ENCODE measurements at regions not wholly inside any gene's neighbourhood (a gene's known extent, or its start where the extent isn't known, plus 50 kb on each side); places are given as distances from the start of the nearest gene placed in this dataset.

GRCh38 chr13:106172176-106172905 is 363.1 kb downstream of the EFNB2 start:
- no peaks in the 10 kb centered on the region for H3F3A ChIP-seq (ENCODE audit: insufficient read depth, low read length)
- no peaks in the 10 kb centered on the region for H3K9me2 ChIP-seq (ENCODE audit: low read depth, low read length)
- no peak overlapping the region for H3K4me2 ChIP-seq (ENCODE audit: low read length)
- H3K36me3 ChIP-seq (ENCODE audit: insufficient read depth, low read length) = no peaks in the 10 kb centered on the region
- H3K9me3 ChIP-seq (ENCODE audit: low read length) = no peaks in the 10 kb centered on the region
- no peak overlapping the region for H2AFZ ChIP-seq (ENCODE audit: low read length)
- no peaks in the 10 kb centered on the region for H3K27me3 ChIP-seq (ENCODE audit: insufficient read depth, low read length)
- TF ChIP-seq CTCF (IDR thresholded peaks at IDR 0.05; ENCODE audit: low read length) = no peak
- TF ChIP-seq EZH2 (IDR thresholded peaks at IDR 0.05; ENCODE audit: borderline replicate concordance, low read length) = no peak
- no peak overlapping the region for H3K27ac ChIP-seq (ENCODE audit: low read depth, low read length, poor library complexity, severe bottlenecking)
- no peaks in the 10 kb centered on the region for H3K4me1 ChIP-seq (ENCODE audit: insufficient read depth, low read length, severe bottlenecking)
- H4K20me1 ChIP-seq (ENCODE audit: insufficient read depth, low read length) = no peaks in the 10 kb centered on the region
- no peak overlapping the region for H3K4me3 ChIP-seq (ENCODE audit: low read depth, low read length, poor library complexity, severe bottlenecking)
- no peaks in the 10 kb centered on the region for H3K79me2 ChIP-seq (ENCODE audit: insufficient read depth, low read length)
- H3K9ac ChIP-seq (ENCODE audit: low read length) = no peak overlapping the region

DNA sequence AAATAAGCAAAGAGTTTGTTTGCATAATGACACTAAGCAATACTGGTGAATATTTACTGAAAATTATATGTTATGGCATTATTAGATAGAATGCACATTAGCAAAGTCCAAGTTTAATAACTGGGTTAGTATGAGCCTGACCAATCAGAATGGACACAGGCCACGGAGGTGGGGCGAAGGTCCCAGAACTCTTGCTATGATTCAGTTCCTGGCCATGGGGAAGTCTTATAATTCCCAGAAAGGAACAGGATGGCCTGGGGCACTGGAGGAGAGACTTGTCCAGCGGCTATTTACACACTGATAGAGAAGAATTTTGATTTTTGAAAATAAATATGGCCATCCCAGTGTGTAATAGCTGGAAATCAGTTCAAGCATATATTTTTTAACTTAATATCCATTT is 372.0 kb downstream of the EFNB2 start:
- Histone ChIP-seq H3K4me2 (ENCODE audit: low read length) (no peak overlapping the region), H2AFZ (ENCODE audit: low read length) (no peak overlapping the region), H3K4me3 (ENCODE audit: low read depth, low read length, poor library complexity, severe bottlenecking) (no peak overlapping the region), H3K9me3 (ENCODE audit: low read length) (no peaks in the 10 kb centered on the region), H3K9me2 (ENCODE audit: low read depth, low read length) (no peaks in the 10 kb centered on the region), H3K4me1 (ENCODE audit: insufficient read depth, low read length, severe bottlenecking) (no peaks in the 10 kb centered on the region), H4K20me1 (ENCODE audit: insufficient read depth, low read length) (no peaks in the 10 kb centered on the region), H3K27ac (ENCODE audit: low read depth, low read length, poor library complexity, severe bottlenecking) (no peak overlapping the region), H3K9ac (ENCODE audit: low read length) (no peak overlapping the region), H3K79me2 (ENCODE audit: insufficient read depth, low read length) (no peaks in the 10 kb centered on the region), H3K36me3 (ENCODE audit: insufficient read depth, low read length) (no peaks in the 10 kb centered on the region), H3K27me3 (ENCODE audit: insufficient read depth, low read length) (no peaks in the 10 kb centered on the region), H3F3A (ENCODE audit: insufficient read depth, low read length) (no peaks in the 10 kb centered on the region)
- TF ChIP-seq EZH2 (IDR thresholded peaks at IDR 0.05; ENCODE audit: borderline replicate concordance, low read length) (no peak), CTCF (IDR thresholded peaks at IDR 0.05; ENCODE audit: low read length) (no peak)

DNA sequence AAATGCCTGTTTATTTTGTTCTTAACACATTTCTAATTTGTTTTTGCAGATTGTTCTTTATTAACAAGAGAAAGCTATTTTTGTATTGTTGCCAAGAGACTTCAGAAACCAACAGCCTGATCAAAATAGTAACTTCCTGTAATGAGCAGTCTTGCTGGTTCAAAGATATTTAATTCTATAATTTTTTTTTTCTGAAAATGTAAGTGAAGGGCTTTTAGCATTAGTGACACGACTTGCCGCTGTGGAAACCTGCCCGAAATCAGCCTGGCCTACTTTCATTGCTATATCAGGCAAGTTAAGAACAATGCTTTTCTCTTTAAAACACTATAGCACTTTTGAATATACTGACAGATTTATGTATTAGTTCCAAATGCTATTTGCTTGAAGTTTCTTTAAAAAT is 374.3 kb downstream of the EFNB2 start:
- no peaks in the 10 kb centered on the region for H4K20me1 ChIP-seq (ENCODE audit: insufficient read depth, low read length)
- H3K4me2 ChIP-seq (ENCODE audit: low read length) = no peak overlapping the region
- H3K4me1 ChIP-seq (ENCODE audit: insufficient read depth, low read length, severe bottlenecking) = no peaks in the 10 kb centered on the region
- no peak overlapping the region for H3K4me3 ChIP-seq (ENCODE audit: low read depth, low read length, poor library complexity, severe bottlenecking)
- H2AFZ ChIP-seq (ENCODE audit: low read length) = no peak overlapping the region
- H3K27ac ChIP-seq (ENCODE audit: low read depth, low read length, poor library complexity, severe bottlenecking) = no peak overlapping the region
- no peaks in the 10 kb centered on the region for H3K9me2 ChIP-seq (ENCODE audit: low read depth, low read length)
- H3K9ac ChIP-seq (ENCODE audit: low read length) = no peak overlapping the region
- no peaks in the 10 kb centered on the region for H3K27me3 ChIP-seq (ENCODE audit: insufficient read depth, low read length)
- no peaks in the 10 kb centered on the region for H3F3A ChIP-seq (ENCODE audit: insufficient read depth, low read length)
- no peaks in the 10 kb centered on the region for H3K79me2 ChIP-seq (ENCODE audit: insufficient read depth, low read length)
- TF ChIP-seq CTCF (IDR thresholded peaks at IDR 0.05; ENCODE audit: low read length) (no peak), EZH2 (IDR thresholded peaks at IDR 0.05; ENCODE audit: borderline replicate concordance, low read length) (no peak)
- no peaks in the 10 kb centered on the region for H3K9me3 ChIP-seq (ENCODE audit: low read length)
- H3K36me3 ChIP-seq (ENCODE audit: insufficient read depth, low read length) = no peaks in the 10 kb centered on the region
